ENCODE measurements at regions not wholly inside any gene's neighbourhood (a gene's known extent, or its start where the extent isn't known, plus 50 kb on each side); places are given as distances from the start of the nearest gene placed in this dataset.

GRCh38 chr2:57894381-57894780 lies 152.2 kb upstream of the VRK2 start:
- Histone ChIP-seq H3K27me3 (replicated peaks; ENCODE audit: control insufficient read depth, insufficient read depth, low read length) (no peaks in the 10 kb centered on the region), H3K36me3 (ENCODE audit: control insufficient read depth, insufficient read depth, low read length) (no peaks in the 10 kb centered on the region), H3K4me3 (replicated peaks; ENCODE audit: low read depth, low read length) (no peak overlapping the region)
- DNase-seq (ENCODE audit: extremely low read depth, insufficient read length) = no peak
- TF ChIP-seq CTCF (IDR thresholded peaks at IDR 0.05; ENCODE audit: insufficient read depth, low read length, poor library complexity, severe bottlenecking) = no peak

DNA sequence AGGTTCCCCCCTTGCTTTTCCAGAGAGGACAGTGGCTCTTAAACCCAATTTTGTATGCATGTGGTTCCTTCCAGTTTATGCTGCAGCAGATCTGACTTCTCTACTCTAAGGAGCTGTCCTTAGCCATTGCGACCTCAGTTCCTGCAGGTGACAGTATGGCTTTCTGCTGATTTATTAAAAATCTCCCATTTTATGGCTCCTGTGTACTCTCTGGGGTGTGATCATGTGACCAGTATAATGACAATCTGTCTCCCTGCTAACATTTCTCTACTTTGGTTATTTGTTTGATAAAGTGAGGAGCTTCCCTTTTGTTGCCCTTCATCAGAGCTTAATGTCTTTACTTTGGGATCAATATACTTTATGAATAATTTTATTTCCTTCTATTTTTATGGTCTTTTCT lies 148.7 kb upstream of the VRK2 start:
- no peak for DNase-seq (ENCODE audit: extremely low read depth, insufficient read length)
- Histone ChIP-seq H3K27me3 (replicated peaks; ENCODE audit: control insufficient read depth, insufficient read depth, low read length) (no peaks in the 10 kb centered on the region), H3K36me3 (ENCODE audit: control insufficient read depth, insufficient read depth, low read length) (no peaks in the 10 kb centered on the region), H3K4me3 (replicated peaks; ENCODE audit: low read depth, low read length) (no peak overlapping the region)
- no peak for TF ChIP-seq CTCF (IDR thresholded peaks at IDR 0.05; ENCODE audit: insufficient read depth, low read length, poor library complexity, severe bottlenecking)

- no peak for DNase-seq (ENCODE audit: extremely low read depth, insufficient read length)
- Histone ChIP-seq H3K4me3 (replicated peaks; ENCODE audit: low read depth, low read length) (no peak overlapping the region), H3K27me3 (replicated peaks; ENCODE audit: control insufficient read depth, insufficient read depth, low read length) (no peaks in the 10 kb centered on the region), H3K36me3 (ENCODE audit: control insufficient read depth, insufficient read depth, low read length) (no peaks in the 10 kb centered on the region)
- TF ChIP-seq CTCF (IDR thresholded peaks at IDR 0.05; ENCODE audit: insufficient read depth, low read length, poor library complexity, severe bottlenecking) = no peak
Observed at GRCh38 chr2:57899898-57900297, 146.7 kb upstream of the VRK2 start.

- Histone ChIP-seq H3K4me3 (replicated peaks; ENCODE audit: low read depth, low read length) (no peak overlapping the region), H3K27me3 (replicated peaks; ENCODE audit: control insufficient read depth, insufficient read depth, low read length) (no peaks in the 10 kb centered on the region), H3K36me3 (ENCODE audit: control insufficient read depth, insufficient read depth, low read length) (no peaks in the 10 kb centered on the region)
- TF ChIP-seq CTCF (IDR thresholded peaks at IDR 0.05; ENCODE audit: insufficient read depth, low read length, poor library complexity, severe bottlenecking) = no peak
- DNase-seq (ENCODE audit: extremely low read depth, insufficient read length) = no peak
Observed at GRCh38 chr2:57902578-57902977, 144.0 kb upstream of the VRK2 start.

DNA sequence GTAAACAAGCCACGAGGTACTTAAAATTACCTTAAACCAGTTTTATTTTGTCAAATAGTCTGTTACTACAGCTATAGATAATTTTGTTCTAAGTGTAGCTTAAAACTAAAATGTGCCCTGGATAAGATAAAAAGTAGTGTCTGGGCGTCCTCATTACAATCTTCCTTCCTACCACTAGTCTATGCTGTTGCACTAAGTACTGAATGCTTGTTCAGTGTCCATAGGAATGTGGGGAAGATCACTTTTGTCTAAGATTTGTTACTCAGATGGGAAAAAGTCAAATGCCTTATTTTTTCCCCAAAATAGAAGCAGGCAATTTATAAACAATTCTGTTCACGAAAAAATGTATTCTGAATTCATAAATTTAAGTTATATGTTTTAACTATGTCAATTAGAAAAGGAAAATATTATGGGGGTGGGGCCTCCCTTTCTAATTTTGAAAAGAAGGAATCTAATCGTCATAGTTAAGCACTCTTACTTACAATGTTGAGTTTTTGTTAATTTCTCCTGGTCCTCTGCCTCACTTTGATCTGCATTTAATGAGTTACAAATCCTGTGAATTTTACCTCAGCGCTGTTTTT lies 140.4 kb upstream of the VRK2 start:
- no peak for DNase-seq (ENCODE audit: extremely low read depth, insufficient read length)
- H3K27me3 ChIP-seq (replicated peaks; ENCODE audit: control insufficient read depth, insufficient read depth, low read length) = no peaks in the 10 kb centered on the region
- peak; percentile 84 for TF ChIP-seq CTCF (IDR thresholded peaks at IDR 0.05; ENCODE audit: insufficient read depth, low read length, poor library complexity, severe bottlenecking)
- no peaks in the 10 kb centered on the region for H3K36me3 ChIP-seq (ENCODE audit: control insufficient read depth, insufficient read depth, low read length)
- H3K4me3 ChIP-seq (replicated peaks; ENCODE audit: low read depth, low read length) = no peak overlapping the region

DNA sequence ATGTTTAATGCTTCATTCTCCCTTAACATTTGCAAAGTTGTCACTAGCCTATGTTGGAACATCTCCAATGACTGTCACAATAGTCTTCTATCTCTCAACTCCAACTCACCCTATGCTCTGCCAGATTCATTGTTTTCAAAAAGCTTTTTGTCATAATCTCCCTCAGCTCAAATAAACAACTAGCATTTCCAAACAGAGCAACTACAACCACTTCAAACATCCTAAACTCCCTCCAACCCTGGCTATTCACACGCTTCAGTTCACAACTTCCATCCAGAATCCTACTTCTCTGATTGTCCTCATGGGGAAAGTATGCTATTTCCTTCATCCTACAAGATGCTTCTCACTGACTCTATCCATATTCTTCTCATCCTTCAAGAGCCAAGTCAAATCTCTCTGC lies 139.2 kb upstream of the VRK2 start:
- no peaks in the 10 kb centered on the region for H3K36me3 ChIP-seq (ENCODE audit: control insufficient read depth, insufficient read depth, low read length)
- no peak for TF ChIP-seq CTCF (IDR thresholded peaks at IDR 0.05; ENCODE audit: insufficient read depth, low read length, poor library complexity, severe bottlenecking)
- DNase-seq (ENCODE audit: extremely low read depth, insufficient read length) = no peak
- H3K4me3 ChIP-seq (replicated peaks; ENCODE audit: low read depth, low read length) = no peak overlapping the region
- no peaks in the 10 kb centered on the region for H3K27me3 ChIP-seq (replicated peaks; ENCODE audit: control insufficient read depth, insufficient read depth, low read length)
